NCI-H1436 (cell line): ENCODE measurements at regions not wholly inside any gene's neighbourhood (a gene's known extent, or its start where the extent isn't known, plus 50 kb on each side); places are given as distances from the start of the nearest gene placed in this dataset.
"Not testable (repeated sequence)": the region's sequence is repeated elsewhere in the genome, so short reads cannot be mapped to it uniquely, and the experiment has no call there.

ENCODE experiments used
- DNase-seq: peaks from one replicate; lab custom pipeline; 2025; lab: John Stamatoyannopoulos, UW

GRCh38 chr3:11712646-11713045 is 68.9 kb upstream of the VGLL4 start:
- no peak for DNase-seq

- no peak for DNase-seq
These were observed 68.2 kb upstream of the VGLL4 start for GRCh38 chr3:11711876-11712275.

GRCh38 chr3:11709782-11710181 is 66.1 kb upstream of the VGLL4 start:
- DNase-seq: no peak

- not testable (repeated sequence) for DNase-seq
These were observed 63.4 kb upstream of the VGLL4 start for GRCh38 chr3:11707084-11707483.

GRCh38 chr3:11706604-11707003 is 62.9 kb upstream of the VGLL4 start:
- DNase-seq: no peak

GRCh38 chr3:11705049-11705448 is 61.3 kb upstream of the VGLL4 start:
- DNase-seq: no peak

- DNase-seq: no peak
These were observed 59.4 kb upstream of the VGLL4 start for GRCh38 chr3:11703146-11703545.

- DNase-seq: no peak
These were observed 55.3 kb upstream of the VGLL4 start for GRCh38 chr3:11699083-11699427.

GRCh38 chr3:11698326-11699082 is 54.8 kb upstream of the VGLL4 start:
- DNase-seq: no peak

GRCh38 chr3:11697701-11698100 is 54.0 kb upstream of the VGLL4 start:
- DNase-seq: no peak

GRCh38 chr3:11696054-11696453 is 52.3 kb upstream of the VGLL4 start:
- no peak for DNase-seq
